ENCODE measurements at regions not wholly inside any gene's neighbourhood (a gene's known extent, or its start where the extent isn't known, plus 50 kb on each side); places are given as distances from the start of the nearest gene placed in this dataset.

- DNase-seq (ENCODE audit: low spot score): peak; percentile 22
Observed at GRCh38 chr5:169354263-169354662, 53.3 kb upstream of the SLIT3 start.

GRCh38 chr5:169352901-169353300 lies 52.0 kb upstream of the SLIT3 start:
- no peak for DNase-seq (ENCODE audit: low spot score)

GRCh38 chr5:169351721-169352120 lies 50.8 kb upstream of the SLIT3 start:
- DNase-seq (ENCODE audit: low spot score): no peak

DNA sequence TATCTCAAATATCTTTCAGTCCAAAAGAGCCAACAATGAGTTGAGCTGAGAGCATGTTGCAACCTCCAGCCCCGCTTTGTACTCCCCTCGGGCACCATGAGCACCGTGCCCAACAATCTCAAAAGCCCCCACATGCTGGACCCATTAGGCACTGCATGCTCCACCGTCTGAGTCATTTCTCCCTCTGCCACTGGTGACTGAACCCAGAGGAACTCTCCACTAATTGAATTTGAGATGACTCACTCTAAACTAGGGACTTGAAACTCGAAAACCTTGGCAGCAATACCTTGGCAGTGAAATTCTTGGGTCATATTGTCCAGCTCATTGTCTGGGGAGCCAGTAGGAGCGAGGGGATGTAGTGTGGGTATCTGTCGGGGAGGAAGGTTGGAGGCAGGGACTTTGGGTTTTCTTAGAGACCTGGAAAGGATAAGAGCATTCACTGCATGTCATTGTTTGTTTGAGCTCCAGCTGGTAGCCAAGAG lies 49.9 kb upstream of the SLIT3 start:
- DNase-seq (ENCODE audit: low spot score): no peak
